PC-9 (cell line): ENCODE measurements at regions not wholly inside any gene's neighbourhood (a gene's known extent, or its start where the extent isn't known, plus 50 kb on each side); places are given as distances from the start of the nearest gene placed in this dataset.

Source experiments
- EZH2 ChIP-seq: fragments of 200-600 bp; sonication (generic); IDR thresholded peaks from 2 replicates; pipeline ENCODE4 v1.8.0; 2017; ENCODE audit warnings: antibody characterized with exemption, low read depth
- TF ChIP-seq, protein P1 (sequence below): fragments of 200-600 bp; sonication (generic); conservative IDR thresholded peaks from 2 replicates; pipeline ENCODE4 v1.6.1; 2017; ENCODE audit warnings: mixed run types, antibody characterized with exemption, mild to moderate bottlenecking, moderate library complexity

DNA sequence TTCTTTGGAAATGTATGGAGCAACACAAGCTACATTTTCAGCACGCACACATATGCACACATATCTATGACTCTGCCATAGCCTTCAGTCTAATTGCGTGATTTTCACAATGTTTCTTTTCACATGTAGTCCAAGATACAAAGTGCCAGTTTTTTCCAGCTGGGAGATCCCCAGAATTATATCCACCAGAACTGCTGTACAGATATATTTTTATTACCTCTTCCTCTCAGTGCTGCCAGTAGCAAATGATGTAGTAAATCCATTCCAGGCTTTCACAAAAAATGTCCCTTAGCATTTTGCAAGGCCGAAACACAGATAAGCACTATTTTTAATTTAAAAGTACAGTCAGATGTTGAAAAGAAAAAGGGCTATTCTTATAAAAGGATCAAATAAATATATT is 719.8 kb upstream of the SEMA6D start:
- TF ChIP-seq, protein P1, sequence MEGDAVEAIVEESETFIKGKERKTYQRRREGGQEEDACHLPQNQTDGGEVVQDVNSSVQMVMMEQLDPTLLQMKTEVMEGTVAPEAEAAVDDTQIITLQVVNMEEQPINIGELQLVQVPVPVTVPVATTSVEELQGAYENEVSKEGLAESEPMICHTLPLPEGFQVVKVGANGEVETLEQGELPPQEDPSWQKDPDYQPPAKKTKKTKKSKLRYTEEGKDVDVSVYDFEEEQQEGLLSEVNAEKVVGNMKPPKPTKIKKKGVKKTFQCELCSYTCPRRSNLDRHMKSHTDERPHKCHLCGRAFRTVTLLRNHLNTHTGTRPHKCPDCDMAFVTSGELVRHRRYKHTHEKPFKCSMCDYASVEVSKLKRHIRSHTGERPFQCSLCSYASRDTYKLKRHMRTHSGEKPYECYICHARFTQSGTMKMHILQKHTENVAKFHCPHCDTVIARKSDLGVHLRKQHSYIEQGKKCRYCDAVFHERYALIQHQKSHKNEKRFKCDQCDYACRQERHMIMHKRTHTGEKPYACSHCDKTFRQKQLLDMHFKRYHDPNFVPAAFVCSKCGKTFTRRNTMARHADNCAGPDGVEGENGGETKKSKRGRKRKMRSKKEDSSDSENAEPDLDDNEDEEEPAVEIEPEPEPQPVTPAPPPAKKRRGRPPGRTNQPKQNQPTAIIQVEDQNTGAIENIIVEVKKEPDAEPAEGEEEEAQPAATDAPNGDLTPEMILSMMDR: no peak
- TF ChIP-seq EZH2: no peak
